Heart right ventricle (tissue), 16 donors: ENCODE measurements at regions not wholly inside any gene's neighbourhood (a gene's known extent, or its start where the extent isn't known, plus 50 kb on each side); places are given as distances from the start of the nearest gene placed in this dataset.

ENCODE experiments used
- ATAC-seq, 8 donors: fragments of 200-7000 bp; cut with Tn5 transposase; one replicate each; pipeline ENCODE4 v1.9.1; 2020; ENCODE audit warnings: mild to moderate bottlenecking in 8 of 8, moderate library complexity in 8 of 8, moderate number of reproducible peaks in 1 of 8
- DNase-seq, 2 donors: peaks; one replicate each; pipeline ENCODE4 v3.0.0-alpha.2; 2020
- H3K27ac ChIP-seq, 10 donors: fragments of 200-600 bp; sonication (generic) in 2 of 10; one replicate each; pipeline versions ENCODE4 v1.5.0 to v1.8.0; 2020 to 2022; ENCODE audit warnings: mild to moderate bottlenecking in 3 of 10
- H3K27me3 ChIP-seq, 7 donors: fragments of 200-600 bp; one replicate each; pipeline ENCODE4 v1.8.0; 2021 to 2022; ENCODE audit warnings: mild to moderate bottlenecking in 2 of 7
- H3K36me3 ChIP-seq, 9 donors: fragments of 200-600 bp; sonication (generic) in 1 of 9; one replicate each; pipeline versions ENCODE4 v1.5.0 to v1.8.0; 2020 to 2022; ENCODE audit warnings: mild to moderate bottlenecking in 2 of 9
- H3K4me1 ChIP-seq, 9 donors: fragments of 200-600 bp; sonication (generic) in 1 of 9; one replicate each; pipeline versions ENCODE4 v1.5.0 to v1.8.0; 2020 to 2022; ENCODE audit warnings: mild to moderate bottlenecking in 4 of 9
- H3K4me3 ChIP-seq, 10 donors: fragments of 200-600 bp; sonication (generic) in 2 of 10; one replicate each; pipeline versions ENCODE4 v1.5.0 to v1.8.0; 2020 to 2022; ENCODE audit warnings: mild to moderate bottlenecking in 7 of 10, moderate library complexity in 2 of 10
- H3K9me3 ChIP-seq, 11 donors: fragments of 200-600 bp in 10 of 11; sonication (generic) in 2 of 11; one replicate each; pipeline versions ENCODE4 v1.5.0 to v1.8.0; 2013 to 2022; ENCODE audit warnings: mild to moderate bottlenecking in 2 of 11, control low read depth in 1 of 11, moderate library complexity in 1 of 11
- CTCF ChIP-seq, 9 donors: fragments of 200-600 bp; sonication (generic) in 2 of 9; IDR thresholded peaks; one replicate each; pipeline versions ENCODE4 v1.5.0 to v1.8.0; 2021 to 2022; ENCODE audit warnings: antibody characterized with exemption in 9 of 9, mild to moderate bottlenecking in 5 of 9, moderate library complexity in 1 of 9
- WGBS, 2 donors: extraction: QIAGEN DNeasy Blood & Tissue Kit; methylation state at CpG; one replicate each; pipeline ENCODE4 v1.1.7; 2013; ENCODE audit warnings: inconsistent platforms in 1 of 2; 5-methylcytosine and 5-hydroxymethylcytosine counted together
- intact Hi-C, 10 donors: fragments of 100-400 bp; cut with DNase I; formaldehyde crosslinking; loops; one replicate each; pipeline versions ENCODE4 v1.11.1 to v1.14.2; 2022
- donor health status: Arrhythmogenic right ventricular cardiomyopathy.
- donor health status: ischemic (EF 13 %, LVEDD 7.1; RV severe dilation, severe dysfunction).
- donor health status: healthy with polysubstance abuse.
- donor health status: DM: no; HTN: yes; CAD: no.
- donor health status: DM: no; HTN: no; CAD: no.
- donor health status: ischemic (EF 25% LVEDD 6.9; RV normal size, moderate dysfunction).
- donor health status: ischemic (EF 25% LVEDD 5.7; RV mildly dilated, moderate dysfunction).
- donor health status: healthy.
- donor health status: DM: yes; HTN: yes; CAD: no.
- donor health status: Ischemic cardiomyopathy.
- donor health status: ischemic (EF 35%, LVEDD 5.7; RV mildly dilated, moderate dysfunction).
- donor health status: nonischemic (EF 11% LVEDD 7.7; RV severe dilation, severe dysfunction).
- donor health status: DM: yes; HTN: yes; CAD: no.
- donor health status: PGD.
- donor health status: ischemic (EF 29% LVEDD 5.4; RV normal size, mild dysfunction).
- donor health status: nonischemic (EF 23%, LVEDD 6.1; RV moderate dilation, normal function).

DNA sequence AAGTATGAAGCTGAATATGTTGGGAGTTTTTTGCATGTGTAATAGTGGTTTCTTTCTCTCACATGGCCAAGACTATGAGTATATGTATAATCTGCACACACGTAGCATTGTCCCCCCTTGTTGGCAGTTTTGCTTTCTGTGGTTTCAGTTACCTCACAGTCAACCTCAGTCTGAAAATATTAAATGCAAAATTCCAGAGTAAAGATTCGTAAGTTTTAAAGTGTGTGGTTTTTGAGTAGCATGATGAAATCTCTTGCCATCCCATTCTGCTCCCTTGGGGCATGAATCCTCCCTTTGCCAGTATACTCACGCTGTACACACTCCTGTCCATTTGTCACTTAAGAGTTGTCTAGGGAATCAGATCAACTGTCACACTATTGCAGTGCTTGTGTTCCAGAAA lies 742.0 kb upstream of the CCDC54 start:
- intact Hi-C loops = no loop called here

GRCh38 chr3:106635826-106636225 lies 741.4 kb upstream of the CCDC54 start:
- DNase-seq (no peak), ATAC-seq (no peak)
- H3K4me1 ChIP-seq = no peaks in the 10 kb centered on the region
- H3K4me3 ChIP-seq = no peak overlapping the region
- no peaks in the 10 kb centered on the region for H3K36me3 ChIP-seq
- no peaks in the 10 kb centered on the region for H3K9me3 ChIP-seq
- TF ChIP-seq CTCF (IDR thresholded peaks at IDR 0.05) = no peak
- intact Hi-C loops = no loop called here
- no peak overlapping the region for H3K27ac ChIP-seq
- WGBS, 2 donors = 68 to 76% methylated on average over 3 of the region's 3 CpGs
- no peaks in the 10 kb centered on the region for H3K27me3 ChIP-seq

More for the DNA sequence above, 742.0 kb upstream of the CCDC54 start:
- no peaks in the 10 kb centered on the region for H3K4me1 ChIP-seq
- DNase-seq = no peak
- no peak for ATAC-seq
- no peaks in the 10 kb centered on the region for H3K27me3 ChIP-seq
- H3K36me3 ChIP-seq = no peaks in the 10 kb centered on the region
- no peaks in the 10 kb centered on the region for H3K9me3 ChIP-seq
- H3K4me3 ChIP-seq = no peak overlapping the region
- no peak for TF ChIP-seq CTCF (IDR thresholded peaks at IDR 0.05)
- WGBS, 2 donors = 80 to 83% methylated on average over 3 of the region's 3 CpGs
- no peak overlapping the region for H3K27ac ChIP-seq

- Histone ChIP-seq H3K36me3 (no peaks in the 10 kb centered on the region), H3K27me3 (no peaks in the 10 kb centered on the region), H3K9me3 (no peaks in the 10 kb centered on the region), H3K4me1 (no peaks in the 10 kb centered on the region), H3K4me3 (no peak overlapping the region), H3K27ac (no peak overlapping the region)
- no peak for TF ChIP-seq CTCF (IDR thresholded peaks at IDR 0.05)
- no peak for DNase-seq
- no peak for ATAC-seq
- 84 to 85% methylated on average over 1 of the region's 1 CpG for whole genome bisulfite sequencing, 2 donors
- intact Hi-C loops = no loop called here
Measured at GRCh38 chr3:106640353-106640752, 736.9 kb upstream of the CCDC54 start.

DNA sequence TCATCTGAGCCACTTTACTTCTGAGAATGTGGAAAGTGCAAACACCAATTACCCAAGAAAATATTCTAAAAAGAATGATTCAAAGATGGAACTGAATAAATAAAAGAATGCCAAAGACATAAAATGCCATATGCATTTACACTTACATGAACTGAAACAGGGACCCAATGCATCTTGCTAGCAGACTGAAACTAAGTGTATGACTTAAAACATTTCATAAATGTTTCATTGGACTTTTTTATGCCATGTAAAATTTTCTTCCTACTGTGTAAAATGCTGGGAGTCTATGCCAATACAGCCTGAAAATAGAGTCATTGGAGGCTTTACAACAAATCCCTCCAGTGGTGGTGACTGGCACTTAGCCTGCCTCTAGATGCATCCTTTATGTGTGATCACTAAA lies 735.1 kb upstream of the CCDC54 start:
- no peaks in the 10 kb centered on the region for H3K4me1 ChIP-seq
- ATAC-seq = no peak
- intact Hi-C loops = no loop called here

More for the DNA sequence above, 735.1 kb upstream of the CCDC54 start:
- Histone ChIP-seq H3K9me3 (no peaks in the 10 kb centered on the region), H3K27ac (no peak overlapping the region), H3K36me3 (no peaks in the 10 kb centered on the region), H3K27me3 (no peaks in the 10 kb centered on the region), H3K4me3 (no peak overlapping the region)
- no peak for DNase-seq
- no peak for TF ChIP-seq CTCF (IDR thresholded peaks at IDR 0.05)
